ENCODE measurements at regions not wholly inside any gene's neighbourhood (a gene's known extent, or its start where the extent isn't known, plus 50 kb on each side); places are given as distances from the start of the nearest gene placed in this dataset.

DNA sequence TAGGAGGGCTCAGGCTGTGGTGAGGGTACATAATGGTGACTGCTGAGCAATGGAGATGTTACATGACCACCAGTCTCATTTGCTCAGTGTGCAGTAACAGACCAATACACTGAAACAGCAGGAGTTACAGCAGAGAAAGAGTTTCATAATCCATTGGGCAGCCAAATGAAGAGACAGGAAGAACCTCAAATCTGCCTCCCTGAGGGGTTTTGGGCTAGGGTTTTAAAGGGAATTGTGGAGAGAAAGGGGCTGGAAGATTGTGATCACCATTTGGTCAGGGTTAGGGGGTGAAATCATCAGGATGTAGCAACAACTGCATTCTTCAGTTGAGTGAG, 838.3 kb downstream of the GRID1 start:
- Mint-ChIP-seq H3K9me3 (peaks cover 0 to 11% (median 5%) of the 10 kb centered on the region in 8 donors), H3K4me3 (no peak overlapping the region), H3K36me3 (no peaks in the 10 kb centered on the region), H3K27me3 (peaks cover 3 to 6% of the 10 kb centered on the region in 2 donors), H3K4me1 (no peaks in the 10 kb centered on the region), H3K27ac (no peak overlapping the region)
- H3K9me3 ChIP-seq (ENCODE audit: control insufficient read depth in 1 of 2, low read length in 2 of 2), result no peaks in the 10 kb centered on the region
- no peaks in the 10 kb centered on the region for H3K36me3 ChIP-seq (ENCODE audit: insufficient read depth, low read length)
- H3K4me3 ChIP-seq (ENCODE audit: low read length in 2 of 2), result no peak overlapping the region
- no peaks in the 10 kb centered on the region for H3K4me1 ChIP-seq (ENCODE audit: insufficient read depth, low read length)
- no peaks in the 10 kb centered on the region for H3K27me3 ChIP-seq (ENCODE audit: insufficient read depth, low read length)
- intact Hi-C loops (cut with micrococcal nuclease), result no loop called here
- ChIA-PET CTCF (ENCODE audit: partially characterized antibody) (no interaction called here), POLR2A (ENCODE audit: partially characterized antibody) (no interaction called here)
- H3K27ac ChIP-seq (ENCODE audit: low read depth, low read length), result no peak overlapping the region
- DNase-seq, result no peak

DNA sequence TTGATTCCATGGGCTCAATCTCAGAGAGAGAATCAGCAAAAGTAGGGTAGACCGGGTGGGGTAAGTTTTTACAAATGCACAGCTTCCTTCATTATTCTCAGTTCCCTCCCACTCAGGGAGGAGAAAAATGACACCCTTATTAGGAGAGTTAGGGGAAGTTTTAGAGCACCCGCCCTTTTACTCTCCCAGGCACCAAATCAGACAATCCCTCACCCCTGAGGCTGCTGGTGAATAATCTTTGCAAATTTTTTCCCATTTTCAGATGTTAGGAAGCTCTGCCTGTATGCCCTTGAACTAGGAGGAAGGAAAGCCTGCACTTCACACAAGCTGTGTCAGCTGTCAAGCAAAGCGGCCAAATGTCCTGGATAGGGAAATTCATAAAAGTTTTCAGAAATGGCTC, 834.9 kb downstream of the GRID1 start:
- ChIA-PET POLR2A (ENCODE audit: partially characterized antibody) (no interaction called here), CTCF (ENCODE audit: partially characterized antibody) (no interaction called here)
- intact Hi-C loops (cut with micrococcal nuclease), result no loop called here
- no peak overlapping the region for H3K27ac Mint-ChIP-seq
- no peak overlapping the region for H3K4me3 ChIP-seq (ENCODE audit: low read length in 2 of 2)
- no peaks in the 10 kb centered on the region for H3K4me1 Mint-ChIP-seq
- no peaks in the 10 kb centered on the region for H3K36me3 Mint-ChIP-seq
- no peaks in the 10 kb centered on the region for H3K27me3 ChIP-seq (ENCODE audit: insufficient read depth, low read length)
- no peak overlapping the region for H3K4me3 Mint-ChIP-seq
- no peaks in the 10 kb centered on the region for H3K9me3 ChIP-seq (ENCODE audit: control insufficient read depth in 1 of 2, low read length in 2 of 2)
- no peak for DNase-seq
- H3K27me3 Mint-ChIP-seq, result peaks cover 2 to 3% of the 10 kb centered on the region in 2 donors
- H3K9me3 Mint-ChIP-seq, result peaks cover 0 to 14% (median 5%) of the 10 kb centered on the region in 8 donors
- no peaks in the 10 kb centered on the region for H3K4me1 ChIP-seq (ENCODE audit: insufficient read depth, low read length)
- no peak overlapping the region for H3K27ac ChIP-seq (ENCODE audit: low read depth, low read length)
- H3K36me3 ChIP-seq (ENCODE audit: insufficient read depth, low read length), result no peaks in the 10 kb centered on the region

DNA sequence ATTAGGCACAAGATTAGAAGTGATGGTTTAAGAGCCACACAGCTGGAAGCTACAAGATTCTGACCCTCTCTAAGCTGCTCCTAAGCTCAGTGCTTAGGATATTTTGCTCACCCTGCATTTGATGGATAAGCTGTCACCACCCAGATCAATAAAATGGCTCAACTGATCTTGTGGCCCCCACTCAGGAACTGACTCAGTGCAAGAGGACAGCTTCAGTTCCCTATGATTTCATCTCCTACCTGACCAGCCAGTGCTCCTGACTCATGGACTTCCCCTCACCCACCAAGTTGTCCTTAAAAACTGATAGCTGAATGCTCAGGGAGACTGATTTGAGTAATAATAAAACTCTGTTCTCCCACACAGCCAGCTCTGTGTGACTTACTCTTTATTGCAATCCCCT, 833.8 kb downstream of the GRID1 start:
- DNase-seq, result no peak
- H3K27ac Mint-ChIP-seq, result no peak overlapping the region
- no peaks in the 10 kb centered on the region for H3K36me3 Mint-ChIP-seq
- Histone ChIP-seq H3K9me3 (ENCODE audit: control insufficient read depth in 1 of 2, low read length in 2 of 2) (no peaks in the 10 kb centered on the region), H3K4me1 (ENCODE audit: insufficient read depth, low read length) (no peaks in the 10 kb centered on the region), H3K36me3 (ENCODE audit: insufficient read depth, low read length) (no peaks in the 10 kb centered on the region), H3K27ac (ENCODE audit: low read depth, low read length) (no peak overlapping the region), H3K4me3 (ENCODE audit: low read length in 2 of 2) (no peak overlapping the region), H3K27me3 (ENCODE audit: insufficient read depth, low read length) (no peaks in the 10 kb centered on the region)
- ChIA-PET CTCF (ENCODE audit: partially characterized antibody) (no interaction called here), POLR2A (ENCODE audit: partially characterized antibody) (no interaction called here)
- intact Hi-C loops (cut with micrococcal nuclease), result no loop called here
- peaks cover 2 to 3% of the 10 kb centered on the region in 2 donors for H3K27me3 Mint-ChIP-seq
- H3K4me1 Mint-ChIP-seq, result no peaks in the 10 kb centered on the region
- H3K4me3 Mint-ChIP-seq, result no peak overlapping the region
- peaks cover 0 to 19% (median 9%) of the 10 kb centered on the region in 8 donors for H3K9me3 Mint-ChIP-seq

DNA sequence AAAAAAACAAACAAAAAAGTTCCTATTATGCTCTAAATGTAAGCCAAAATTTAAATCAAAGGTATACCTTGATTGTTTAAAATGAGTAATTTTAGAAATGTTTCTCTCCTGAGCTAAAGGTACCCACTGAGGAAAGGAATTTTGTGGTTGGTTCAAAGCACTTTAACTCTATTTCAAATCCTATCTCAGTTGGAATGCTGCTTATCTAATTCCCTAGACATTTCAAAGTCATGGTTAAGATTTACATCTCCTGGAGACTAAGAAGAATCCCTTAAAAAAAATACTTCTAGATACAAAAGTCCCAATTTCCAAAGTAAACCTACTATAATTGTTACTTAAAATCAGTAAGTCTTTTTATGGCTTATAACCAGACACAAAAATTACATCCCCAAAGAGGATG, 830.7 kb downstream of the GRID1 start:
- H3K4me3 ChIP-seq (ENCODE audit: low read length in 2 of 2), result no peak overlapping the region
- Mint-ChIP-seq H3K27ac (no peak overlapping the region), H3K27me3 (peaks cover 3 to 4% of the 10 kb centered on the region in 2 donors), H3K4me3 (no peak overlapping the region), H3K9me3 (peaks cover 0 to 10% (median 5%) of the 10 kb centered on the region in 8 donors), H3K36me3 (no peaks in the 10 kb centered on the region), H3K4me1 (no peaks in the 10 kb centered on the region)
- H3K36me3 ChIP-seq (ENCODE audit: insufficient read depth, low read length), result no peaks in the 10 kb centered on the region
- no peaks in the 10 kb centered on the region for H3K4me1 ChIP-seq (ENCODE audit: insufficient read depth, low read length)
- H3K27me3 ChIP-seq (ENCODE audit: insufficient read depth, low read length), result no peaks in the 10 kb centered on the region
- no peaks in the 10 kb centered on the region for H3K9me3 ChIP-seq (ENCODE audit: control insufficient read depth in 1 of 2, low read length in 2 of 2)
- ChIA-PET CTCF (ENCODE audit: partially characterized antibody) (no interaction called here), POLR2A (ENCODE audit: partially characterized antibody) (no interaction called here)
- H3K27ac ChIP-seq (ENCODE audit: low read depth, low read length), result no peak overlapping the region
- no peak for DNase-seq
- intact Hi-C loops (cut with micrococcal nuclease), result no loop called here

DNA sequence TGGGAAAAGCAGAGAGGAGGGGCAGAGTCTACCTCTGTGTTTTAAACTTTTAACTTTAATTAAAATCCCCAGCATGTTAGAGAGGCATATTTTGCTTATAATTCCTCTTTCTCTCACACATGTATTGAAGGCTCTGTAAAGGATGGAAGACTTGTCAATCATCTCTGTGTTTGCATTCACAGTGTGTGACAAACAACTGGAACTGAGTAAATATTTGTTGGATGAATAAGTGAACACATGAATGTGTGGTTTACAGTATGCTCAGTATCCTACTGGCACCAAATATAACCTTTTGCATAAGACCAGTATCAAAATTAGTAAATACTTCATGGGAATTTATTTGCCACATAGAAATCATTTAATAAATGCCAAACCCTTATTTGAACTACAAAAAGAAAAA, 829.0 kb downstream of the GRID1 start:
- ChIA-PET POLR2A (ENCODE audit: partially characterized antibody) (no interaction called here), CTCF (ENCODE audit: partially characterized antibody) (no interaction called here)
- intact Hi-C loops (cut with micrococcal nuclease), result no loop called here
- H3K4me3 Mint-ChIP-seq, result no peak overlapping the region
- H3K36me3 Mint-ChIP-seq, result no peaks in the 10 kb centered on the region
- H3K36me3 ChIP-seq (ENCODE audit: insufficient read depth, low read length), result no peaks in the 10 kb centered on the region
- H3K4me3 ChIP-seq (ENCODE audit: low read length in 2 of 2), result no peak overlapping the region
- H3K27ac Mint-ChIP-seq, result no peak overlapping the region
- H3K27me3 ChIP-seq (ENCODE audit: insufficient read depth, low read length), result no peaks in the 10 kb centered on the region
- no peak overlapping the region for H3K27ac ChIP-seq (ENCODE audit: low read depth, low read length)
- H3K9me3 Mint-ChIP-seq, result peaks cover 0 to 10% (median 5%) of the 10 kb centered on the region in 8 donors
- no peaks in the 10 kb centered on the region for H3K9me3 ChIP-seq (ENCODE audit: control insufficient read depth in 1 of 2, low read length in 2 of 2)
- no peaks in the 10 kb centered on the region for H3K4me1 ChIP-seq (ENCODE audit: insufficient read depth, low read length)
- H3K4me1 Mint-ChIP-seq, result no peaks in the 10 kb centered on the region
- DNase-seq, result no peak
- H3K27me3 Mint-ChIP-seq, result peaks cover 4 to 5% of the 10 kb centered on the region in 2 donors

DNA sequence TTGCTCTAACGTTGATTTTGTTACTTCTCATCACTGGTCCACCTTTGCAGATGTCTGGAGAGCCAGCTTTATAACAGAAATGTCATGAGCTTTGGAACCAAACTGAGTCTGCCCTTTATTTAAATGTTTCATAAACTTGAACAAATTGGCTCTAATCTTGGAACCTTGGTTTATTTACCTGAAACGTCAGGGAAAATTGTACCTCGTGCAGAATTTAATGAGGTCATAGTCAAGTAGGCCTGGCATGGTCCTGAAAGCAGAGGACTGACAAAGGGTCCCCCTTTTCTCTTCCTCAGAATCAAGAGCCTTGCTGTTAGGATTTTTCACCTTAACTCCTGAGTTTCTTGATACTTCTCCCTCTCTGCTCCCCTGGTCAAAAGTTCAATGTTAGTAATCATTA, 828.0 kb downstream of the GRID1 start:
- Histone ChIP-seq H3K9me3 (ENCODE audit: control insufficient read depth in 1 of 2, low read length in 2 of 2) (no peaks in the 10 kb centered on the region), H3K27me3 (ENCODE audit: insufficient read depth, low read length) (no peaks in the 10 kb centered on the region), H3K4me1 (ENCODE audit: insufficient read depth, low read length) (no peaks in the 10 kb centered on the region), H3K4me3 (ENCODE audit: low read length in 2 of 2) (no peak overlapping the region), H3K36me3 (ENCODE audit: insufficient read depth, low read length) (no peaks in the 10 kb centered on the region), H3K27ac (ENCODE audit: low read depth, low read length) (no peak overlapping the region)
- intact Hi-C loops (cut with micrococcal nuclease), result no loop called here
- ChIA-PET CTCF (ENCODE audit: partially characterized antibody) (no interaction called here), POLR2A (ENCODE audit: partially characterized antibody) (no interaction called here)
- H3K4me1 Mint-ChIP-seq, result no peaks in the 10 kb centered on the region
- DNase-seq, result no peak
- H3K4me3 Mint-ChIP-seq, result no peak overlapping the region
- H3K36me3 Mint-ChIP-seq, result no peaks in the 10 kb centered on the region
- no peak overlapping the region for H3K27ac Mint-ChIP-seq
- peaks cover 4 to 5% of the 10 kb centered on the region in 2 donors for H3K27me3 Mint-ChIP-seq
- peaks cover 0 to 10% (median 5%) of the 10 kb centered on the region in 8 donors for H3K9me3 Mint-ChIP-seq

DNA sequence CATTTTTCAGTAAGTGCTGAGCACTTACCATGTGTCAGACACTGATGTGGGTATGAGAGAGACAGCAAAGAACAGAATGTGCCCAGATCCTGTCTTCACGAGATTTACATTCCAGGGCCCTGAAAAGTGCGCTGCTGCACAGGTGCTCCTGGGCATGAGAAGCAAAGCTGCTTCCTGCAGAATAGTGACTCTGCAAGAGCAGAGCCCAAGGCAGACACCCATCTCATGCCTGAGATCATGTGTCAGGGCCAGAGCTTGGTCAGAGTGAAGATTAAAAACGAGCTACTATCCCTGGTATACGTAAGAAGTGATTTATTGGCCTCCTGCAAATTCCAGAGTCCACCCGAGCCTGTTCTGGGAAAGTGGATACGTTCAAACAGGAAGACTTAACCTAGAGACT, 824.4 kb downstream of the GRID1 start:
- Mint-ChIP-seq H3K4me3 (no peak overlapping the region), H3K27me3 (peaks cover 8 to 9% of the 10 kb centered on the region in 2 donors), H3K27ac (no peak overlapping the region), H3K36me3 (no peaks in the 10 kb centered on the region), H3K9me3 (peaks cover 0 to 6% (median under 1%) of the 10 kb centered on the region in 8 donors), H3K4me1 (peaks cover 0 to 2% (median 0%) of the 10 kb centered on the region in 4 donors)
- H3K36me3 ChIP-seq (ENCODE audit: insufficient read depth, low read length), result no peaks in the 10 kb centered on the region
- H3K27ac ChIP-seq (ENCODE audit: low read depth, low read length), result no peak overlapping the region
- intact Hi-C loops (cut with micrococcal nuclease), result no loop called here
- CTCF ChIA-PET (ENCODE audit: partially characterized antibody), result no interaction called here
- no peaks in the 10 kb centered on the region for H3K27me3 ChIP-seq (ENCODE audit: insufficient read depth, low read length)
- no peaks in the 10 kb centered on the region for H3K9me3 ChIP-seq (ENCODE audit: control insufficient read depth in 1 of 2, low read length in 2 of 2)
- H3K4me3 ChIP-seq (ENCODE audit: low read length in 2 of 2), result no peak overlapping the region
- POLR2A ChIA-PET (ENCODE audit: partially characterized antibody), result no interaction called here
- DNase-seq, result no peak
- H3K4me1 ChIP-seq (ENCODE audit: insufficient read depth, low read length), result no peaks in the 10 kb centered on the region

All from CD4-positive, alpha-beta memory T cell (primary cell).